ENCODE measurements at regions not wholly inside any gene's neighbourhood (a gene's known extent, or its start where the extent isn't known, plus 50 kb on each side); places are given as distances from the start of the nearest gene placed in this dataset.

DNA sequence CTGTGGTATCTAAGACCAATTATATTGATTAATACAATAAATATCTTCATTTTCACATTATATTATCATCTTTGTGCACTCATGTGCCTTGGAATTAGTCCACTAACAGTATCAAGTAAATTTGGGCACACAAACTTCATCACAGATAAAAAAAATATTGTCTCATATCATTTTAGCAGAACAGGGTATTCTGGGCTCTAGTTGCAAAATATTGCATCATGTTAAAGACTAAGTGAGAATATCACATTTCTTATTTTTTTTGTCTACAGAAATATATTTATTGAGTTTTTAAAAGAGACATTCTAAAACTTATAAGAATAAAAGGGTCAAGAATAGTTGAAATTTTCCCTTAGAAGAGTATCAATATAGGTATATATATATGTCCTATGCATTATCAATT lies 754.1 kb upstream of the MAN1A1 start:
- TF ChIP-seq, protein P1, sequence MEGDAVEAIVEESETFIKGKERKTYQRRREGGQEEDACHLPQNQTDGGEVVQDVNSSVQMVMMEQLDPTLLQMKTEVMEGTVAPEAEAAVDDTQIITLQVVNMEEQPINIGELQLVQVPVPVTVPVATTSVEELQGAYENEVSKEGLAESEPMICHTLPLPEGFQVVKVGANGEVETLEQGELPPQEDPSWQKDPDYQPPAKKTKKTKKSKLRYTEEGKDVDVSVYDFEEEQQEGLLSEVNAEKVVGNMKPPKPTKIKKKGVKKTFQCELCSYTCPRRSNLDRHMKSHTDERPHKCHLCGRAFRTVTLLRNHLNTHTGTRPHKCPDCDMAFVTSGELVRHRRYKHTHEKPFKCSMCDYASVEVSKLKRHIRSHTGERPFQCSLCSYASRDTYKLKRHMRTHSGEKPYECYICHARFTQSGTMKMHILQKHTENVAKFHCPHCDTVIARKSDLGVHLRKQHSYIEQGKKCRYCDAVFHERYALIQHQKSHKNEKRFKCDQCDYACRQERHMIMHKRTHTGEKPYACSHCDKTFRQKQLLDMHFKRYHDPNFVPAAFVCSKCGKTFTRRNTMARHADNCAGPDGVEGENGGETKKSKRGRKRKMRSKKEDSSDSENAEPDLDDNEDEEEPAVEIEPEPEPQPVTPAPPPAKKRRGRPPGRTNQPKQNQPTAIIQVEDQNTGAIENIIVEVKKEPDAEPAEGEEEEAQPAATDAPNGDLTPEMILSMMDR (IDR thresholded peaks at IDR 0.05 in 8 of 11, conservative IDR thresholded peaks at IDR 0.05 in 3 of 11), result no peak
- TF ChIP-seq POLR2AphosphoS5 (IDR thresholded peaks at IDR 0.05), result no peak
- TF ChIP-seq POLR2A (IDR thresholded peaks at IDR 0.05), result no peak

Data from spleen (tissue), 7 donors.